Brain pericyte (primary cell): ENCODE measurements at regions not wholly inside any gene's neighbourhood (a gene's known extent, or its start where the extent isn't known, plus 50 kb on each side); places are given as distances from the start of the nearest gene placed in this dataset.
A peak's percentile ranks its signal among the peaks of the same experiment; 100 is the strongest.
"Not testable (repeated sequence)": the region's sequence is repeated elsewhere in the genome, so short reads cannot be mapped to it uniquely, and the experiment has no call there.

Source experiments
- DNase-seq: peaks from one replicate; pipeline ENCODE4 v3.0.0-alpha.2; 2012; ENCODE audit warnings: low read depth, low spot score

DNA sequence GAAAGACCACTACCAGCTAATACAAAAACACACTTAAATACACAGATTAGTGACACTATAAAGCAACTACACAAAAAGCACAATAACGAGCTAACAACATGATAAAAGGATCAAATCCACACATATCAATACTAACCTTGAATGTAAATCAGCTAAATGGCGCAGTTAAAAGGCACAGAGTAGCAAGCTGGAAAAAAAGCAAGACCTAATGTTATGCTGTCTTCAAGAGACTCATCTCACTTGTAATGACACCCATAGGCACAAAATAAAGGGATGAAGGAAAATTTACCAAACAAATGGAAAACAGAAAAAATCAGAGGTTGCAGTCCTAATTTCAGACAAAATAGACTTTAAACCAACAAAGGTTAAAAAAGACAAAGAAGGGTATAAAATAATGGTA lies 86.3 kb downstream of the NUS1 start:
- no peak for DNase-seq

DNA sequence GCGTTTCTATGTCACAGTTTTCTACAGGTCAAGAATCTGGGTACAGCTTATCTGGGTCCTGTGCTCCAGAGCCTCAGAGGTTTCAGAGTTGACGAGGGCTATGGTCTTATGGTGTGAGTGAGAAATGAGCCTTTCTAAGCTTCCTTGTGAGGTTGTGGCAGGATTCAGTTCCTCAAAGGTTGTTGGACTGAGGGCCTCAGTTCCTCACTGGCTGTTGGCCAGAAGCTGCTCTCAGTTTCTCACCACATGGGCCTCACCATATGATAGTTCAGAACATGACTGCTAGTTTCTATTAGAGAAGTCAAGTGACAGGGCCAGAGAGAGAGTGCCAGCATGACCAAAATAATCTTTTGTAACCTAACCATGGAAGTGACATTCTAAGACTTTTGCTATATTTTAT lies 96.1 kb downstream of the NUS1 start:
- DNase-seq = no peak

DNA sequence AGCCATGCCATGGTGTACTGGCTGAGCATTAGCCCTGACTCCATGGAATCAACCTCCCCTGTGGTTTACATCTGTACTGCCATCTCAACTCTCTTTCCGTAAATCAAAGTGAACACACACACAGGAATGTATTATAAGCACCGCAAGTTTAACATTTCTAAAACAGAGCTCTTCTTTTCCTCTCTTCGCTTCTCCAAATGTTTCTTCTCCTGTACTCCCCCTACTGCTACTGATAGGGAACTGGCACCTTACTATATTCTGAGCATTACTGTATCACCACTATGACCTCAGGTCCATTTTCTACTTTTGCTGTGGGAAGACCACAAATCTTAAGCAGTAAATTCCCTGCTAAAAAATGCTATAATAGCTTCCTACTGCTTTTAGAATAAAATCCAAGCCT lies 101.2 kb downstream of the NUS1 start:
- no peak for DNase-seq

DNA sequence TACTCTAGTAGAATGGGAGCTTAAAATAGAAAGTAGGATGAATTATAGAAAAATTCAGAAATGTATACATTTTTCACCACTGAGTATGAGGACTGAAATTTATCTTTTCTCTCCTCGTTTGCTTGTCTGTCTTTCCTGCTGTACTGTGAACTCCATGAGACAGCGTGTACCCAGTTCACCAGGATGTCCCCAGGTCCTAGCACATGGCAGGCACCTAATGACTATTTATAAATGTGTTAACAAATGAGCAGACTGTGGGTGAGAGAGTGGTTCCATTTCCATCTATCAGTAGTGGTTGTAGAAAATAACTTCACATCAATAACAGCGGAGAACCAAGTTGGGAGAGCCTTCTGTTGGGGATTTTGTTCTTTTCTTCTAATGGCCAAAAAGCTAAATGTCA lies 106.3 kb downstream of the NUS1 start:
- DNase-seq = no peak

DNA sequence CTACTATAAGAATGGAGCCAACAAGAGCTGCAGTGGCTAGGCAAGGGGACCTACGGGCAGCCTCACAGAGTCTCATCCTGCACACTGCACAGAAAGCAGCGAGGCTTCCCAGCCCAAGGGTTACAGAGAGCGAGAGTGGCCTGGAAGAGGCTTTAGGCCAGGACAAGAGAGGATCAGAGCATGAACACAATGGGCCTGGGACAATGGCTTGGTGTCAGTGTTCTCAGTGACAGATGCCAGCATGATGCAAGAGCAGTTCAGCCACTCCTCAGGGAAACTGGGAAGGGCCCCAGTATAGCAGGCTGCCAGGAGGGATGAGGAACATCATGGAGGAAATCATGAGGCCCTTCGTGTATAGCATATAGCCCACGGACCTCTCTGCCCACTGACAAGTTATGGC lies 108.0 kb downstream of the NUS1 start:
- DNase-seq = no peak

DNA sequence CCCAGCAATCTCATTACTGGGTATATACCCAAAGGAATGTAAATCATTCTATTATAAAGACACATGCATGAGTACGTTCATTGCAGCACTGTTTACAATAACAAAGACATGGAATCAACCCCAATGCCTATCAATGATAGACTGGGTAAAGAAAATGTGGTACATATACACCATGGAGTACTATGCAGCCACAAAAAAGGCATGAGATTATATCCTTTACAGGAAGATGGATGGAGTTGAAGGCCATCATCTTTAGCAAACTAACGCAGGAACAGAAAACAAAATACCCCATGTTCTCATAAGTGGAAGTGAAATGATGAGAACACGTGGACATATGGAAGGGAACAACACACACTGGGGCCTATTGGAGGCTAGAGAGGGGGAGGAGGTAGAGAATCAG lies 115.7 kb downstream of the NUS1 start:
- no peak for DNase-seq

DNA sequence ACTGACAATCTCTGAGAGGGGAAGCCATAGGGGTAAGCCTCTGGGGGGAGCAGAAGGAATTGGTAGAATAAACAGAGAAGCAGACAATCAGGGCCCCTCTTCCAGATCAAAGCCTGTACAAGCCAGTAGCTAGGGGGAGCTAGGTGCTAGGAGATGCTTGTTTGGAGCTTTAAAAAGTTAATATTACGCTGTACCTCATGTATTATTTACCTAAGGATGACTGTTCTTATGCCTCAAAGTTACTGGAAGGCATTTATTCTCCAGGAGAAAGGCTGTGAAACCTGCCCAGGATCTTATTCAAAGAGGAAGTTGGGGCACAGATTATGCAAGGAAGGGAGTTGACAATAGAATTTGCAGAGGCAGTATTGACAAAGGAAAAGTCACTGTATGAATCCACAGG lies 111.8 kb upstream of the SLC35F1 start:
- no peak for DNase-seq

DNA sequence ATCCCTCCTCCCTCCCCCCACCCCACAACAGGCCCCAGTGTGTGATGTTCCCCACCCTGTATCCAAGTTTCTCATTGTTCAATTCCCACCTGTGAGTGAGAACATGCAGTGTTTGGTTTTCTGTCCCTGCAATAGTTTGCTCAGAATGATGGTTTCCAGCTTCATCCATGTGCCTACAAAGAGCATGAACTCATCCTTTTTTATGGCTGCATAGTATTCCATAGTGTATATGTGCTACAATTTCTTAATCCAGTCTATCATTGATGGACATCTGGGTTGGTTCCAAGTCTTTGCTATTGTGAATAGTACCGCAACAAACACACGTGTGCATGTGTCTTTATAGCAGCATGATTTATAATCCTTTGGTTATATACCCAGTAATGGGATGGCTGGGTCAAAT lies 108.2 kb upstream of the SLC35F1 start:
- DNase-seq = not testable (repeated sequence)

DNA sequence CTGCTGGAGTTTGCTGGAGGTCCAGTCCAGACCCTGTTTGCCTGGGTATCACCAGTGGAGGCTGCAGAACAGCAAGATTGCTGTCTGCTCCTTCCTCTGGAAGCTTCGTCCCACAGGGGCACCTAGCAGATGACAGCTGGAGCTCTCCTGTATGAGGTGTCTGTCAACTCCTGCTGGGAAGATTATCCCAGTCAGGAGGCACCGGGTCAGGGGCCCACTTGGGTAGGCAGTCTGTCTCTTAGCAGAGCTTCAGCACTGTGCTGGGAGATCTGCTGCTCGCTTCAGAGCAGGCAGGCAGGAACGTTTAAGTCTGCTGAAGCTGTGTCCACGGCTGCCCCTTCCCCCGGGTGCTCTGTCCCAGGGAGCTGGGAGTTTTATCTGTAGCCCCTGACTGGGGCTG lies 96.8 kb upstream of the SLC35F1 start:
- no peak for DNase-seq

DNA sequence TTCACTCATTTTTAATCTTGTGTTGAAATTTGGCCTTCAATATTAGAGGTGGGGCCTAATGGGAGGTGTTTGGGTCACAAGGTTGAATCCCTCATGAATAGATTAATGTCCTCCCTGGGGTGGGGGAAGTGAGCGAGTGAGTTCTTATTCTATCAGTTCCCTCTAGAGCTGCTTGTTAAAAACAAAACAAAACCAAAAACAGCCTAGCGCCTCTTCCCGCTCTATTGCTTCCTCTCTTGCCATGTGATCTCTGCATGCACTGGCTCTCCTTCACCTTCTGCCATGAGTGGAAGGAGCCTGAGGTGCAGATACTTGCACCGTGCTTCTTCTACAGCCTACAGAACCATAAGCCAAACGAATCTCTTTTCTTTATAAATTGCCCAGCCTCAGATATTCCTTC lies 89.6 kb upstream of the SLC35F1 start:
- DNase-seq = no peak

DNA sequence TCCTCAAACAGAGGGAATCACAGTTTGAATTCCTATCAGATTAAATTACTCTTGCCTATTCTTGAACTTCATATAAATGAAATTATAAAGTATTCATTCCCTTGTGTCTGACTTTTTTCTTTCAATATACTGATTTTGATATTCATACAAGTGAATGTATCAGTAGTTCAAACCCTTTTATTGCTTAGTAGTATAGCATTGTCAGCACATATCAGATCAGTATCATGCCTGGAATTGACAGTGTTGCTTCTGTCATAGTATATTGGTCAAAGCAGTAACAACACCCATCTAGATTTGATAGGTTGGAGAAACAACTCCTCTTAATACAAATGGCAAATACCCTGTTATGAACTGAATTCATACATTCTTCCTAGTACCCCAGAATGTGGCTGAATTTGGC lies 89.1 kb upstream of the SLC35F1 start:
- no peak for DNase-seq

DNA sequence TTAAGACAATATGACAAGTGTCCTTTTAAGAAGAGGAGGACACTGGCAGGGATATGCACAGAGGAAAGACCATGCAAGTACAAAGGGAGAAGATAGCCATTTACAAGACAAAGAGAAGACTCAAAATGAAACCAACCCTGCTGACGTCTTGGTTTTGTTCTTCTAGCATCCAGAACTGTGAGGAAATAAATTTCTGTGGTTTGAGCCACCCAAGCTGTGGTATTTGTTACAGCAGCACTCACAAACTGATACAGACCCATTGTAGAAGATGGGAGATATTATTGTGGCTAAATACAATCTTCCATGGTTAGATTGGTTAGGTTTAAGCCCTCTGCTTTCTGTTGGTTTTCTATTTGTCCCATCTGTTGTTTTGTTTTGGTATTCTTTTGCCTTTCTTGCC lies 88.6 kb upstream of the SLC35F1 start:
- DNase-seq = no peak

DNA sequence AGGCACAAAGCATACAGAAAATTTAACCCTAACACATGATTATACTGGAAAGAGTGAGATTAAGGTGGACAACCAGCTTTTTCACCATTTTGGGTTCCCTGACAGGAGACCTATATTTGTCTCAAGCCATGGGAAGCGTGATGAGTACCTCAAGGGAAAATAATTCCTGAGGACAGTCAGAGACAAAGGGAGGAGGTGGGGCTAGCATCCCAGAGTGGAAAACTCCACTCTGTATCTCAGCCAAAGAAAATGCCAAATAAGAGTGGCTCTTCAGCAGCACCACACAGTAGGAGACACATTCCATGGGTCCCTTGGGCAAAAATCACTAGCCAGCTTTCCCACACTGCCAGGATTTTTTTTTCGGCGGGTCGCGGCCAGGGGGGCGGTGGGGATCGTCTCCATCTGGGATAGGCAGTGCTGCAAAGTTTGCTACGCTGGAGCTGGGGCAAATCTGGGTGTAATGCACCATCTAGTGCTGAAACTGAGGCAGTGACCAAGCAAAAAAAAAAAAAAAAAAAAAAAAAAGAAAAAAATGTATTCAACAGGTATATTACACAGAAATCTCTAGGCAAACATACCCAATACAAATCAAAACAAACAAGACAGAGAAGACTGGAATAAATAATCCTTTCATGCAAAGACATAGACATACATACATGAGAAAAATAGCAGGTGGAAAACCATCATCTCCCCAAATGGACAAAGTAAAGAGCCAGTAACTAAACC lies 77.3 kb upstream of the SLC35F1 start:
- peak; percentile 11 for DNase-seq

DNA sequence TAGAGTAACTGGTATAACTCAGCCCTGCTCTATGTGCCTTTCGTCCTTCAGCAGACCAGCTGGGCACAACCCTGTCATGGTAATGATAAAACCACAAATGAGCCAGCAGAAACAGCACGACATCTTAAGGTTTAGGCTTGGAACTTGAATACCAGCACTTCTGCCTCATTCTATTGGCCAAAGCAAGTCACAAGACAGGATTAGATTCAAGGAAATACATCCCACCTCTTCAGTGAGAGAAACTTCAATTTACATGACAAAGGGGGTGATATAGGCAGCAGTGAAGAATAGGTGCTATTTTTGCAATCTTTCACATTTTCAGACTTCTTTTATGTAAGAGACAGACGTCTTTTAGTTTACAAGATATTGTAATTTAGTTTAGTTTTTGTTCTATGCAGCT lies 69.8 kb upstream of the SLC35F1 start:
- no peak for DNase-seq

DNA sequence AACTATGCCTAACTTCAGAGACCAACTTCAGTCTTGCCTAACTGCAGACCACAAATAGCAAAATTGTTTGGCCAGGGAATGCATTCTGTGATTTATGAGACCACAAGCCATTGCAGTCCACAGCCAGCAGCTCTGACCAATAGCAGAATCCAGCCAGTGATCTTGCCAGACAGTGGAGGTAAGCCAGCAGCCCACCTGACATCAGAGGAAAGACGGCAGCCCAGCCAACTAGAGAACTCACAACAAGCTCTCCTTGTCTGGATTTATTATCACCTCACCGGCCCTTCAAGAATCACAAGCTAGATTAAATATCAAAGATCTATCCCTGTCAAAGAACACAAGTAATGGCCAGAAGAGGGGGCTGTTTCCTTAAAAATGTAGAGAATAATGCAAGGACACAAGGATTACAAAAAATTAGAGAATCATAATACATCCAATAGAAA lies 66.5 kb upstream of the SLC35F1 start:
- no peak for DNase-seq

DNA sequence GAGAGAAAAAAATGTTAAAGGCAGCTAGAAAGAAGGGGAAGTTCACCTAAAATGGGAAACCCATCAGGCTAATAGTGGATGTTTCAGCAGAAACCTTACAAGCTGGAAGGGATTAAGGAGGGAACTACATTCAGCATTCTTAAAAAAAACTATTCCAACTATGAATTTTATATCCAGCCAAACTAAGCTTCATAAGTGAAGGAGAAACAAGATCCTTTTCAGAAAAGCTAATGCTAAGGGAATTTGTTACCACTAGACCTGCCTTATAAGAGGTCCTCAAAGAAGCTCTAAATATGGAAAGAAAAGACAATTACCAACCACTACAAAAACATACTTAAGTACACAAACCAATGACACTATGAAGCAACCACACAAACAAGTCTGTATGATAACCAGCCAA lies 59.2 kb upstream of the SLC35F1 start:
- DNase-seq = no peak

DNA sequence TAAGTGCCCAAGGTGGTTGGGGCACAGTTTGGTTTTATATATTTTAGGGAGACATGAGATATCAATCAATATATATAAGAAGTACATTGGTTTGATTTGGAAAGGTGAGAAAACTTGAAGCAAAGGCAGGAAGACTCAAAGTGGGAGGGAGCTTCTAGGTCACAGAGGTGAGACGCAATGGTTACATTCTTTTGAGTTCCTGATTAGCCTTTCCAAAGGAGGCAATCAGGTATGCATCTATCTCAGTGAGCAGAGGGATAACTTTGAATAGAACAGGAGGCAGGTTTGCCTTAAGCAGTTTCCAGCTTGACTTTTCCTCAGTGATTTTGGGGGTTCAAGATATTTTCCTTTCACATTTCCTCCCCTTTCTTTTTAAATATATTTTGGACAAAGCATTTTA lies 58.0 kb upstream of the SLC35F1 start:
- no peak for DNase-seq
